ENCODE measurements at regions not wholly inside any gene's neighbourhood (a gene's known extent, or its start where the extent isn't known, plus 50 kb on each side); places are given as distances from the start of the nearest gene placed in this dataset.
"Not testable (repeated sequence)": the region's sequence is repeated elsewhere in the genome, so short reads cannot be mapped to it uniquely, and the experiment has no call there.

DNA sequence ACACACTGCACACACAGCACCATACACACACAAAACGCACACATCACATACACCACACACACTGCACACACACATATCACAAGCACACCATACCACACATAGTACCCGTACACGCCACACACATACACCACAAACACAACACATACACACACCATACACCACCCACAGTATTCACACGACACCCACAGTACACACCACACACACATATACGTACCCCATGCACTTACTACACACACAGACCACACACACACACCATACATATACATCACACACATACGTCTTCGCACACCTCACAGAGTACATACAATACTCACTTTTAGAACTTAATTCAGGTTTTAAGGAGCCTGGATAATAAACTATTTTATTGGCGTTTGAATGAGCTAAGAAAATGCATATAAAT is 1805.3 kb upstream of the DEFB115 start:
- intact Hi-C loops (cut with micrococcal nuclease) = no loop called here
- Mint-ChIP-seq H3K36me3 (no peaks in the 10 kb centered on the region), H3K27me3 (ENCODE audit: low read depth in 3 of 3) (peaks cover under 1 to 14% (median 4%) of the 10 kb centered on the region in 3 donors), H3K27ac (no peak overlapping the region), H3K4me3 (no peak overlapping the region), H3K4me1 (no peaks in the 10 kb centered on the region), H3K9me3 (peaks cover 1 to 27% (median 20%) of the 10 kb centered on the region in 7 donors)
- Histone ChIP-seq H3K27me3 (ENCODE audit: control insufficient read depth in 2 of 2, insufficient read depth in 2 of 2, low read length in 2 of 2) (peaks cover 0 to 3% of the 10 kb centered on the region in 2 donors), H3K36me3 (replicated peaks in 1 of 2; ENCODE audit: control insufficient read depth in 1 of 2, insufficient read depth in 2 of 2, low read length in 2 of 2) (no peaks in the 10 kb centered on the region), H3K4me1 (ENCODE audit: control insufficient read depth in 1 of 2, insufficient read depth in 2 of 2, low read length in 2 of 2) (no peaks in the 10 kb centered on the region), H3K27ac (ENCODE audit: low read depth in 1 of 2, low read length in 2 of 2) (no peak overlapping the region), H3K9ac (ENCODE audit: insufficient read depth, low read length, poor library complexity, severe bottlenecking) (no peak overlapping the region), H3K79me2 (ENCODE audit: insufficient read depth, low read length) (no peaks in the 10 kb centered on the region), H3K4me3 (replicated peaks in 1 of 3; ENCODE audit: low read depth in 2 of 3, low read length in 3 of 3) (no peak overlapping the region), H2AFZ (ENCODE audit: insufficient read depth, low read depth, low read length, poor library complexity, severe bottlenecking) (no peak overlapping the region), H3K4me2 (replicated peaks; ENCODE audit: extremely low read depth, low read length, poor library complexity, severe bottlenecking) (no peak overlapping the region), H3K9me3 (replicated peaks in 1 of 2; ENCODE audit: control insufficient read depth in 1 of 2, insufficient read depth in 1 of 2, low read length in 2 of 2) (peaks cover 16 to 18% of the 10 kb centered on the region in 2 donors), H4K20me1 (ENCODE audit: insufficient read depth, low read length) (no peaks in the 10 kb centered on the region)
- TF ChIP-seq, protein P1, sequence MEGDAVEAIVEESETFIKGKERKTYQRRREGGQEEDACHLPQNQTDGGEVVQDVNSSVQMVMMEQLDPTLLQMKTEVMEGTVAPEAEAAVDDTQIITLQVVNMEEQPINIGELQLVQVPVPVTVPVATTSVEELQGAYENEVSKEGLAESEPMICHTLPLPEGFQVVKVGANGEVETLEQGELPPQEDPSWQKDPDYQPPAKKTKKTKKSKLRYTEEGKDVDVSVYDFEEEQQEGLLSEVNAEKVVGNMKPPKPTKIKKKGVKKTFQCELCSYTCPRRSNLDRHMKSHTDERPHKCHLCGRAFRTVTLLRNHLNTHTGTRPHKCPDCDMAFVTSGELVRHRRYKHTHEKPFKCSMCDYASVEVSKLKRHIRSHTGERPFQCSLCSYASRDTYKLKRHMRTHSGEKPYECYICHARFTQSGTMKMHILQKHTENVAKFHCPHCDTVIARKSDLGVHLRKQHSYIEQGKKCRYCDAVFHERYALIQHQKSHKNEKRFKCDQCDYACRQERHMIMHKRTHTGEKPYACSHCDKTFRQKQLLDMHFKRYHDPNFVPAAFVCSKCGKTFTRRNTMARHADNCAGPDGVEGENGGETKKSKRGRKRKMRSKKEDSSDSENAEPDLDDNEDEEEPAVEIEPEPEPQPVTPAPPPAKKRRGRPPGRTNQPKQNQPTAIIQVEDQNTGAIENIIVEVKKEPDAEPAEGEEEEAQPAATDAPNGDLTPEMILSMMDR (IDR thresholded peaks at IDR 0.05) = no peak
- DNase-seq = no peak
- WGBS (ENCODE audit: insufficient coverage) = 70% methylated on average over 4 of the region's 8 CpGs

DNA sequence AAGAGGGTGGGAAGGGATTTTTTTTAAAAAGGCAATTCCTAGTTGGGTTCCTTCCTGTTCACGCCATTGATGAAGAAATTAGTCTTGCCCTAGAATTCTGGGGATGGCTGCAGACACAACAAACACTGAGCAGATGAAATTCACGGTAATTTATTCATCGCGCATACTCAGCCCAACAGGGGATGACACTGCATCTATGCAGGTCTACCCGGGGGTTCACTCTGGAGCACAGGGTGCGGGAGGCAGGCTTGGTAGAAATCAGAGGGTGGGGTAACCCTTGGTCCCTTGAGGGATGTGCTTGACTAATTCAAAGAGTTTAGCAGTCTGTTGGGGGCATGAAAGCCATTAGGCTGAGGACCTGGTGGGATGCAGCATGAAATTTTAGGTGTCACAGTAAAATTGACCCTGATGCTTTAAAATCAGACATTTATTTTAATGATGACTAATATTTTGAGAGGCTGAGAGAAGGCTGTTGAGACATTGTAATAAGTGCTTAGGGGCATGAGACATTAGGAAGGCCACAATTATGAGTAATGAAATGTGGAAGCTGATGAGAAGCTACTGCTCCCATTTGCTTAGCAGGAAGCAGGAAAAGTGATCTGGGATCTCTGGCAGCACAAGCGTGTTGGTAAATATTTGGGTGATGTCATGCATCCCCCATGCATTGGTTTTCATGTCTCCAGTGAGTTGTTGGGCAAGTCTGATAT is 1800.3 kb upstream of the DEFB115 start:
- H3K79me2 ChIP-seq (ENCODE audit: insufficient read depth, low read length); H3K27ac Mint-ChIP-seq; H3K27ac ChIP-seq (ENCODE audit: low read depth in 1 of 2, low read length in 2 of 2); H3K36me3 Mint-ChIP-seq; H3K27me3 Mint-ChIP-seq (ENCODE audit: low read depth in 3 of 3); H3K4me3 ChIP-seq (replicated peaks in 1 of 3; ENCODE audit: low read depth in 2 of 3, low read length in 3 of 3); H3K4me1 ChIP-seq (ENCODE audit: control insufficient read depth in 1 of 2, insufficient read depth in 2 of 2, low read length in 2 of 2); H3K4me2 ChIP-seq (replicated peaks; ENCODE audit: extremely low read depth, low read length, poor library complexity, severe bottlenecking); H3K36me3 ChIP-seq (replicated peaks in 1 of 2; ENCODE audit: control insufficient read depth in 1 of 2, insufficient read depth in 2 of 2, low read length in 2 of 2); DNase-seq; H4K20me1 ChIP-seq (ENCODE audit: insufficient read depth, low read length); H2AFZ ChIP-seq (ENCODE audit: insufficient read depth, low read depth, low read length, poor library complexity, severe bottlenecking); H3K4me3 Mint-ChIP-seq; H3K9ac ChIP-seq (ENCODE audit: insufficient read depth, low read length, poor library complexity, severe bottlenecking); H3K4me1 Mint-ChIP-seq; intact Hi-C loops (cut with micrococcal nuclease); H3K27me3 ChIP-seq (ENCODE audit: control insufficient read depth in 2 of 2, insufficient read depth in 2 of 2, low read length in 2 of 2): not testable (repeated sequence)
- H3K9me3 ChIP-seq (replicated peaks in 1 of 2; ENCODE audit: control insufficient read depth in 1 of 2, insufficient read depth in 1 of 2, low read length in 2 of 2) = peaks cover 6 to 12% of the 10 kb centered on the region in 2 donors
- WGBS (ENCODE audit: insufficient coverage) = 91% methylated on average over 6 of the region's 7 CpGs
- peaks cover 1 to 14% (median 6%) of the 10 kb centered on the region in 7 donors for H3K9me3 Mint-ChIP-seq
